ENCODE measurements at regions not wholly inside any gene's neighbourhood (a gene's known extent, or its start where the extent isn't known, plus 50 kb on each side); places are given as distances from the start of the nearest gene placed in this dataset.

DNA sequence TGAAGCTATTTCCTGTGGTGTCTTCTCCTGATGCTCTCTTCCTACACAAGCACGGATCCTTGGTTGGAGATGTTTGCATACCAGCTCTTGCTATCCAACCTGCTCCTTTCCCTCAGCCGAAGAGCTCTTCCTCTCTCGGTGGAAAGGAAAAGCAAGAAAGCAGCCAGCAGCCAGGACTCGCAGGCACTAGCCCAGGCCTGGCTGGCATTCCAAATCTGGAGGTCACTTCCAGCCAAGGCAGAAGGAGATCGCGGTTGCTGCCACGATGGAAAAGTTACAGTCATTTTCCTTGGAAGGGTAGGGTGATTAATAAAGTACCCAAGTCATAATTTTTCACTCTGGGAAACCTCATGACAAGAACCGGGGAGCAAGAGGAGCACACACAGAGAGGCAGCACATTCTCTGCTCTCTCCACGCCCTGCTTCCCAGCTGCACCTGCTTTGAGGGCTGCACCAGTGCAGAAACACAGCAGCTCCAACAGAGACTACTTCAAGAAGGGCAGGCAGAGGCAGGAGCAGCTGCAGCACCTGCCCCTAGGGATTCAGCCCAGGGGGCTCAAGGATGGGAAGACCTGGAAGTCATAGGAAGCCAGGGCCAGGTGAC is 399.3 kb downstream of the CADM1 start:
- CTCF ChIA-PET, result no interaction called here
- Mint-ChIP-seq H3K27me3 (ENCODE audit: low read depth) (no peaks in the 10 kb centered on the region), H3K27ac (no peak overlapping the region), H3K36me3 (no peaks in the 10 kb centered on the region), H3K4me1 (no peaks in the 10 kb centered on the region), H3K9me3 (no peaks in the 10 kb centered on the region), H3K4me3 (no peak overlapping the region)
- POLR2A ChIA-PET, result interaction anchor here (0.5 to 0.6 kb wide), 2 partner anchors 14 to 143 kb away, joined by 3 read pairs; no protein-coding TSS in a partner anchor
- DNase-seq (ENCODE audit: low spot score), result no peak
- TF ChIP-seq, protein P1, sequence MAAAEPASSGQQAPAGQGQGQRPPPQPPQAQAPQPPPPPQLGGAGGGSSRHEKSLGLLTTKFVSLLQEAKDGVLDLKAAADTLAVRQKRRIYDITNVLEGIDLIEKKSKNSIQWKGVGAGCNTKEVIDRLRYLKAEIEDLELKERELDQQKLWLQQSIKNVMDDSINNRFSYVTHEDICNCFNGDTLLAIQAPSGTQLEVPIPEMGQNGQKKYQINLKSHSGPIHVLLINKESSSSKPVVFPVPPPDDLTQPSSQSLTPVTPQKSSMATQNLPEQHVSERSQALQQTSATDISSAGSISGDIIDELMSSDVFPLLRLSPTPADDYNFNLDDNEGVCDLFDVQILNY (CRISPR knock-in tag; IDR thresholded peaks at IDR 0.05), result no peak
- TF ChIP-seq, protein P2, sequence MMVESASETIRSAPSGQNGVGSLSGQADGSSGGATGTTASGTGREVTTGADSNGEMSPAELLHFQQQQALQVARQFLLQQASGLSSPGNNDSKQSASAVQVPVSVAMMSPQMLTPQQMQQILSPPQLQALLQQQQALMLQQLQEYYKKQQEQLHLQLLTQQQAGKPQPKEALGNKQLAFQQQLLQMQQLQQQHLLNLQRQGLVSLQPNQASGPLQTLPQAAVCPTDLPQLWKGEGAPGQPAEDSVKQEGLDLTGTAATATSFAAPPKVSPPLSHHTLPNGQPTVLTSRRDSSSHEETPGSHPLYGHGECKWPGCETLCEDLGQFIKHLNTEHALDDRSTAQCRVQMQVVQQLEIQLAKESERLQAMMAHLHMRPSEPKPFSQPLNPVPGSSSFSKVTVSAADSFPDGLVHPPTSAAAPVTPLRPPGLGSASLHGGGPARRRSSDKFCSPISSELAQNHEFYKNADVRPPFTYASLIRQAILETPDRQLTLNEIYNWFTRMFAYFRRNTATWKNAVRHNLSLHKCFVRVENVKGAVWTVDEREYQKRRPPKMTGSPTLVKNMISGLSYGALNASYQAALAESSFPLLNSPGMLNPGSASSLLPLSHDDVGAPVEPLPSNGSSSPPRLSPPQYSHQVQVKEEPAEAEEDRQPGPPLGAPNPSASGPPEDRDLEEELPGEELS (CRISPR knock-in tag; IDR thresholded peaks at IDR 0.05), result no peak
- no peak for TF ChIP-seq TCF7 (CRISPR knock-in tag; IDR thresholded peaks at IDR 0.05; ENCODE audit: low read depth)
- TF ChIP-seq OVOL2 (CRISPR knock-in tag; IDR thresholded peaks at IDR 0.05; ENCODE audit: borderline replicate concordance), result no peak
- TF ChIP-seq, protein P3, sequence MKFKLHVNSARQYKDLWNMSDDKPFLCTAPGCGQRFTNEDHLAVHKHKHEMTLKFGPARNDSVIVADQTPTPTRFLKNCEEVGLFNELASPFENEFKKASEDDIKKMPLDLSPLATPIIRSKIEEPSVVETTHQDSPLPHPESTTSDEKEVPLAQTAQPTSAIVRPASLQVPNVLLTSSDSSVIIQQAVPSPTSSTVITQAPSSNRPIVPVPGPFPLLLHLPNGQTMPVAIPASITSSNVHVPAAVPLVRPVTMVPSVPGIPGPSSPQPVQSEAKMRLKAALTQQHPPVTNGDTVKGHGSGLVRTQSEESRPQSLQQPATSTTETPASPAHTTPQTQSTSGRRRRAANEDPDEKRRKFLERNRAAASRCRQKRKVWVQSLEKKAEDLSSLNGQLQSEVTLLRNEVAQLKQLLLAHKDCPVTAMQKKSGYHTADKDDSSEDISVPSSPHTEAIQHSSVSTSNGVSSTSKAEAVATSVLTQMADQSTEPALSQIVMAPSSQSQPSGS (CRISPR knock-in tag; IDR thresholded peaks at IDR 0.05; ENCODE audit: borderline replicate concordance, low read depth), result no peak
- TF ChIP-seq ESRRA (CRISPR knock-in tag; IDR thresholded peaks at IDR 0.05; ENCODE audit: borderline replicate concordance), result no peak
- no peak for TF ChIP-seq JAZF1 (CRISPR knock-in tag; IDR thresholded peaks at IDR 0.05)
- ATAC-seq, result no peak

DNA sequence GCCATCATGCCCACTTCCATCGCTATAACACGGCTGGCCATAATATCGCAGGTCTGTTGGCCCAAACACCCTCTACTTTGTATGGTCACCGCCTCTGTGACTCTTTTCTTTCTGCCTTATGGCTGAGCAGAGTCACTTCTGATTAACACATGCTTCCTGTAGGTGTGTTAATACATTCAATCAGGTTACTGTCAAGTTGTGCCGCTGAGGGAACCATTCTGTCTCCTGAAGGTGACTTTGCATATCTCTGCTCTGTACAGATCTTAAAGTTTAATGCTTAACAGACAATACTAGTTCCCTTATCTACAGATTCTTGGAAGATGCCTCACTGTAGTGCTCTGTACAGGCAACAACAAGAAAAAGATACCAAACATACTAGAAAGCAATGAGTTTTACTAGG is 393.1 kb downstream of the CADM1 start:
- H3K27ac Mint-ChIP-seq, result no peak overlapping the region
- CTCF ChIA-PET, result no interaction called here

More for the DNA sequence above, 393.1 kb downstream of the CADM1 start:
- ATAC-seq, result no peak
- Mint-ChIP-seq H3K9me3 (no peaks in the 10 kb centered on the region), H3K27me3 (ENCODE audit: low read depth) (no peaks in the 10 kb centered on the region), H3K36me3 (no peaks in the 10 kb centered on the region), H3K4me3 (no peak overlapping the region), H3K4me1 (peaks cover 7% of the 10 kb centered on the region)
- POLR2A ChIA-PET, result no interaction called here
- TF ChIP-seq ZNF138 (CRISPR knock-in tag; conservative IDR thresholded peaks at IDR 0.05), result no peak
- TF ChIP-seq, protein P4, sequence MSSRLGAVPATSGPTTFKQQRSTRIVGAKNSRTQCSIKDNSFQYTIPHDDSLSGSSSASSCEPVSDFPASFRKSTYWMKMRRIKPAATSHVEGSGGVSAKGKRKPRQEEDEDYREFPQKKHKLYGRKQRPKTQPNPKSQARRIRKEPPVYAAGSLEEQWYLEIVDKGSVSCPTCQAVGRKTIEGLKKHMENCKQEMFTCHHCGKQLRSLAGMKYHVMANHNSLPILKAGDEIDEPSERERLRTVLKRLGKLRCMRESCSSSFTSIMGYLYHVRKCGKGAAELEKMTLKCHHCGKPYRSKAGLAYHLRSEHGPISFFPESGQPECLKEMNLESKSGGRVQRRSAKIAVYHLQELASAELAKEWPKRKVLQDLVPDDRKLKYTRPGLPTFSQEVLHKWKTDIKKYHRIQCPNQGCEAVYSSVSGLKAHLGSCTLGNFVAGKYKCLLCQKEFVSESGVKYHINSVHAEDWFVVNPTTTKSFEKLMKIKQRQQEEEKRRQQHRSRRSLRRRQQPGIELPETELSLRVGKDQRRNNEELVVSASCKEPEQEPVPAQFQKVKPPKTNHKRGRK (CRISPR knock-in tag; IDR thresholded peaks at IDR 0.05; ENCODE audit: borderline replicate concordance), result no peak
- TF ChIP-seq, protein P5, sequence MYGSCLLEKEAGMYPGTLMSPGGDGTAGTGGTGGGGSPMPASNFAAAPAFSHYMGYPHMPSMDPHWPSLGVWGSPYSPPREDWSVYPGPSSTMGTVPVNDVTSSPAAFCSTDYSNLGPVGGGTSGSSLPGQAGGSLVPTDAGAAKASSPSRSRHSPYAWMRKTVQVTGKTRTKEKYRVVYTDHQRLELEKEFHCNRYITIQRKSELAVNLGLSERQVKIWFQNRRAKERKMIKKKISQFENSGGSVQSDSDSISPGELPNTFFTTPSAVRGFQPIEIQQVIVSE (CRISPR knock-in tag; IDR thresholded peaks at IDR 0.05; ENCODE audit: borderline replicate concordance), result no peak
- TF ChIP-seq, protein P6, sequence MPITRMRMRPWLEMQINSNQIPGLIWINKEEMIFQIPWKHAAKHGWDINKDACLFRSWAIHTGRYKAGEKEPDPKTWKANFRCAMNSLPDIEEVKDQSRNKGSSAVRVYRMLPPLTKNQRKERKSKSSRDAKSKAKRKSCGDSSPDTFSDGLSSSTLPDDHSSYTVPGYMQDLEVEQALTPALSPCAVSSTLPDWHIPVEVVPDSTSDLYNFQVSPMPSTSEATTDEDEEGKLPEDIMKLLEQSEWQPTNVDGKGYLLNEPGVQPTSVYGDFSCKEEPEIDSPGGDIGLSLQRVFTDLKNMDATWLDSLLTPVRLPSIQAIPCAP (CRISPR knock-in tag; IDR thresholded peaks at IDR 0.05), result no peak
- TF ChIP-seq OVOL2 (CRISPR knock-in tag; IDR thresholded peaks at IDR 0.05; ENCODE audit: borderline replicate concordance), result no peak
- TF ChIP-seq, protein P7, sequence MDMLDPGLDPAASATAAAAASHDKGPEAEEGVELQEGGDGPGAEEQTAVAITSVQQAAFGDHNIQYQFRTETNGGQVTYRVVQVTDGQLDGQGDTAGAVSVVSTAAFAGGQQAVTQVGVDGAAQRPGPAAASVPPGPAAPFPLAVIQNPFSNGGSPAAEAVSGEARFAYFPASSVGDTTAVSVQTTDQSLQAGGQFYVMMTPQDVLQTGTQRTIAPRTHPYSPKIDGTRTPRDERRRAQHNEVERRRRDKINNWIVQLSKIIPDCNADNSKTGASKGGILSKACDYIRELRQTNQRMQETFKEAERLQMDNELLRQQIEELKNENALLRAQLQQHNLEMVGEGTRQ (CRISPR knock-in tag; IDR thresholded peaks at IDR 0.05), result no peak
- no peak for TF ChIP-seq ZBTB21 (CRISPR knock-in tag; IDR thresholded peaks at IDR 0.05; ENCODE audit: borderline replicate concordance)
- no peak for TF ChIP-seq TCF7 (CRISPR knock-in tag; IDR thresholded peaks at IDR 0.05; ENCODE audit: low read depth)
- TF ChIP-seq ZNF121 (CRISPR knock-in tag; IDR thresholded peaks at IDR 0.05), result no peak
- no peak for TF ChIP-seq NFATC4 (CRISPR knock-in tag; IDR thresholded peaks at IDR 0.05)
- TF ChIP-seq GABPB1 (CRISPR knock-in tag; IDR thresholded peaks at IDR 0.05), result no peak
- TF ChIP-seq, protein P8, sequence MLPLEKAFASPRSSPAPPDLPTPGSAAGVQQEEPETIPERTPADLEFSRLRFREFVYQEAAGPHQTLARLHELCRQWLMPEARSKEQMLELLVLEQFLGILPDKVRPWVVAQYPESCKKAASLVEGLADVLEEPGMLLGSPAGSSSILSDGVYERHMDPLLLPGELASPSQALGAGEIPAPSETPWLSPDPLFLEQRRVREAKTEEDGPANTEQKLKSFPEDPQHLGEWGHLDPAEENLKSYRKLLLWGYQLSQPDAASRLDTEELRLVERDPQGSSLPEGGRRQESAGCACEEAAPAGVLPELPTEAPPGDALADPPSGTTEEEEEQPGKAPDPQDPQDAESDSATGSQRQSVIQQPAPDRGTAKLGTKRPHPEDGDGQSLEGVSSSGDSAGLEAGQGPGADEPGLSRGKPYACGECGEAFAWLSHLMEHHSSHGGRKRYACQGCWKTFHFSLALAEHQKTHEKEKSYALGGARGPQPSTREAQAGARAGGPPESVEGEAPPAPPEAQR (CRISPR knock-in tag; IDR thresholded peaks at IDR 0.05), result no peak
- no peak for TF ChIP-seq FOXP1 (CRISPR knock-in tag; IDR thresholded peaks at IDR 0.05; ENCODE audit: borderline replicate concordance)
- no peak for TF ChIP-seq NR3C1 (CRISPR knock-in tag; conservative IDR thresholded peaks at IDR 0.05; ENCODE audit: low read depth)
- no peak for TF ChIP-seq ZNF416 (CRISPR knock-in tag; IDR thresholded peaks at IDR 0.05)
- TF ChIP-seq, protein P9, sequence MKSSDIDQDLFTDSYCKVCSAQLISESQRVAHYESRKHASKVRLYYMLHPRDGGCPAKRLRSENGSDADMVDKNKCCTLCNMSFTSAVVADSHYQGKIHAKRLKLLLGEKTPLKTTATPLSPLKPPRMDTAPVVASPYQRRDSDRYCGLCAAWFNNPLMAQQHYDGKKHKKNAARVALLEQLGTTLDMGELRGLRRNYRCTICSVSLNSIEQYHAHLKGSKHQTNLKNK (CRISPR knock-in tag; IDR thresholded peaks at IDR 0.05), result no peak
- TF ChIP-seq ZNF671 (CRISPR knock-in tag; IDR thresholded peaks at IDR 0.05), result no peak
- no peak for DNase-seq (ENCODE audit: low spot score)

All from WTC11 (cell line).